ENCODE measurements at regions not wholly inside any gene's neighbourhood (a gene's known extent, or its start where the extent isn't known, plus 50 kb on each side); places are given as distances from the start of the nearest gene placed in this dataset.

- TF ChIP-seq RAD21 (IDR thresholded peaks at IDR 0.05) (no peak), EGR1 (IDR thresholded peaks at IDR 0.05; ENCODE audit: low read depth in 2 of 2) (no peak), NR2F2 (IDR thresholded peaks at IDR 0.05) (no peak), SP1 (IDR thresholded peaks at IDR 0.05) (no peak), YY1 (IDR thresholded peaks at IDR 0.05) (no peak), RXRA (IDR thresholded peaks at IDR 0.05) (no peak), ZBTB33 (IDR thresholded peaks at IDR 0.05) (no peak), TAF1 (conservative IDR thresholded peaks at IDR 0.05) (no peak), HNF4G (IDR thresholded peaks at IDR 0.05) (no peak), GABPA (IDR thresholded peaks at IDR 0.05 in 1 of 2, conservative IDR thresholded peaks at IDR 0.05 in 1 of 2) (no peak)
- TF ChIP-seq, protein P1, sequence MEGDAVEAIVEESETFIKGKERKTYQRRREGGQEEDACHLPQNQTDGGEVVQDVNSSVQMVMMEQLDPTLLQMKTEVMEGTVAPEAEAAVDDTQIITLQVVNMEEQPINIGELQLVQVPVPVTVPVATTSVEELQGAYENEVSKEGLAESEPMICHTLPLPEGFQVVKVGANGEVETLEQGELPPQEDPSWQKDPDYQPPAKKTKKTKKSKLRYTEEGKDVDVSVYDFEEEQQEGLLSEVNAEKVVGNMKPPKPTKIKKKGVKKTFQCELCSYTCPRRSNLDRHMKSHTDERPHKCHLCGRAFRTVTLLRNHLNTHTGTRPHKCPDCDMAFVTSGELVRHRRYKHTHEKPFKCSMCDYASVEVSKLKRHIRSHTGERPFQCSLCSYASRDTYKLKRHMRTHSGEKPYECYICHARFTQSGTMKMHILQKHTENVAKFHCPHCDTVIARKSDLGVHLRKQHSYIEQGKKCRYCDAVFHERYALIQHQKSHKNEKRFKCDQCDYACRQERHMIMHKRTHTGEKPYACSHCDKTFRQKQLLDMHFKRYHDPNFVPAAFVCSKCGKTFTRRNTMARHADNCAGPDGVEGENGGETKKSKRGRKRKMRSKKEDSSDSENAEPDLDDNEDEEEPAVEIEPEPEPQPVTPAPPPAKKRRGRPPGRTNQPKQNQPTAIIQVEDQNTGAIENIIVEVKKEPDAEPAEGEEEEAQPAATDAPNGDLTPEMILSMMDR (IDR thresholded peaks at IDR 0.05; ENCODE audit: low read depth, low read length, missing input control), result no peak
- TF ChIP-seq, protein P2, sequence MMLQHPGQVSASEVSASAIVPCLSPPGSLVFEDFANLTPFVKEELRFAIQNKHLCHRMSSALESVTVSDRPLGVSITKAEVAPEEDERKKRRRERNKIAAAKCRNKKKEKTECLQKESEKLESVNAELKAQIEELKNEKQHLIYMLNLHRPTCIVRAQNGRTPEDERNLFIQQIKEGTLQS (IDR thresholded peaks at IDR 0.05), result no peak
- TF ChIP-seq, protein P3, sequence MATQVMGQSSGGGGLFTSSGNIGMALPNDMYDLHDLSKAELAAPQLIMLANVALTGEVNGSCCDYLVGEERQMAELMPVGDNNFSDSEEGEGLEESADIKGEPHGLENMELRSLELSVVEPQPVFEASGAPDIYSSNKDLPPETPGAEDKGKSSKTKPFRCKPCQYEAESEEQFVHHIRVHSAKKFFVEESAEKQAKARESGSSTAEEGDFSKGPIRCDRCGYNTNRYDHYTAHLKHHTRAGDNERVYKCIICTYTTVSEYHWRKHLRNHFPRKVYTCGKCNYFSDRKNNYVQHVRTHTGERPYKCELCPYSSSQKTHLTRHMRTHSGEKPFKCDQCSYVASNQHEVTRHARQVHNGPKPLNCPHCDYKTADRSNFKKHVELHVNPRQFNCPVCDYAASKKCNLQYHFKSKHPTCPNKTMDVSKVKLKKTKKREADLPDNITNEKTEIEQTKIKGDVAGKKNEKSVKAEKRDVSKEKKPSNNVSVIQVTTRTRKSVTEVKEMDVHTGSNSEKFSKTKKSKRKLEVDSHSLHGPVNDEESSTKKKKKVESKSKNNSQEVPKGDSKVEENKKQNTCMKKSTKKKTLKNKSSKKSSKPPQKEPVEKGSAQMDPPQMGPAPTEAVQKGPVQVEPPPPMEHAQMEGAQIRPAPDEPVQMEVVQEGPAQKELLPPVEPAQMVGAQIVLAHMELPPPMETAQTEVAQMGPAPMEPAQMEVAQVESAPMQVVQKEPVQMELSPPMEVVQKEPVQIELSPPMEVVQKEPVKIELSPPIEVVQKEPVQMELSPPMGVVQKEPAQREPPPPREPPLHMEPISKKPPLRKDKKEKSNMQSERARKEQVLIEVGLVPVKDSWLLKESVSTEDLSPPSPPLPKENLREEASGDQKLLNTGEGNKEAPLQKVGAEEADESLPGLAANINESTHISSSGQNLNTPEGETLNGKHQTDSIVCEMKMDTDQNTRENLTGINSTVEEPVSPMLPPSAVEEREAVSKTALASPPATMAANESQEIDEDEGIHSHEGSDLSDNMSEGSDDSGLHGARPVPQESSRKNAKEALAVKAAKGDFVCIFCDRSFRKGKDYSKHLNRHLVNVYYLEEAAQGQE (IDR thresholded peaks at IDR 0.05), result no peak
- TF ChIP-seq, protein P4, sequence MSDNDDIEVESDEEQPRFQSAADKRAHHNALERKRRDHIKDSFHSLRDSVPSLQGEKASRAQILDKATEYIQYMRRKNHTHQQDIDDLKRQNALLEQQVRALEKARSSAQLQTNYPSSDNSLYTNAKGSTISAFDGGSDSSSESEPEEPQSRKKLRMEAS (IDR thresholded peaks at IDR 0.05), result no peak
Observed at GRCh38 chr2:16222326-16222725, 282.0 kb downstream of the MYCN start.
